H1 (cell line): ENCODE measurements at regions not wholly inside any gene's neighbourhood (a gene's known extent, or its start where the extent isn't known, plus 50 kb on each side); places are given as distances from the start of the nearest gene placed in this dataset.

Experiments used
- RAD21 ChIP-seq, 2 experiments: IDR thresholded peaks in 1 of 2; conservative IDR thresholded peaks in 1 of 2; 2 replicates each; pipeline ENCODE4 v1.6.1; 2011; ENCODE audit warnings: low read depth in 2 of 2, low read length in 2 of 2, improper control_type of control experiment in 1 of 2, inconsistent platforms in 1 of 2, mild to moderate bottlenecking in 1 of 2, moderate library complexity in 1 of 2
- RXRA ChIP-seq: IDR thresholded peaks from 2 replicates; pipeline ENCODE4 v1.6.1; 2011; ENCODE audit warnings: low read depth, mild to moderate bottlenecking, low read length, moderate library complexity; ENCODE audit not compliant: insufficient read depth
- SP4 ChIP-seq: IDR thresholded peaks from 2 replicates; pipeline ENCODE4 v1.6.1; 2012; ENCODE audit warnings: low read length, inconsistent platforms
- SRF ChIP-seq: IDR thresholded peaks from 2 replicates; pipeline ENCODE4 v1.6.1; 2011; ENCODE audit warnings: mild to moderate bottlenecking, low read depth, low read length, moderate library complexity

DNA sequence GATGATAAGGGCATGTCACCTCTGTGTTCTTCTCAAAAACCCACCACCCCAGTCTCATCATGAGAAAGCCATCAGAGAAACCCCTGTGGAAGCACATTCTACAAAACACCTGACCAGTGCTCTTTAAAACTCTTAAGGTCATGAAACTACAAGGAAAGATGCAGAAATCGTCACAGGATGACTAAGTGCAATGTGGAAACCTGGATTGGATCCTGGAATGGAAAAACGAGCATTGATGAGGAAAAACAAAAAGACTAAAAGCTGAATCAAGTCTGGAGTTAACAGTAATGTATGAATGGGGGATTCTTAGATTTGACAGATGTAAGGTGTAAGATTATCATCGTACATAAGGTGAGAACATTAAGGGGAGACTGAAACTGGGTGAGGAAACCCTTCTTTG, 211.0 kb downstream of the TBX5 start (continued):
- TF ChIP-seq RXRA (no peak), RAD21 (IDR thresholded peaks at IDR 0.05 in 1 of 2, conservative IDR thresholded peaks at IDR 0.05 in 1 of 2; ENCODE audit: low read depth in 2 of 2, low read length in 2 of 2) (no peak), SP4 (no peak), SRF (no peak)
